ENCODE measurements at regions not wholly inside any gene's neighbourhood (a gene's known extent, or its start where the extent isn't known, plus 50 kb on each side); places are given as distances from the start of the nearest gene placed in this dataset.

DNA sequence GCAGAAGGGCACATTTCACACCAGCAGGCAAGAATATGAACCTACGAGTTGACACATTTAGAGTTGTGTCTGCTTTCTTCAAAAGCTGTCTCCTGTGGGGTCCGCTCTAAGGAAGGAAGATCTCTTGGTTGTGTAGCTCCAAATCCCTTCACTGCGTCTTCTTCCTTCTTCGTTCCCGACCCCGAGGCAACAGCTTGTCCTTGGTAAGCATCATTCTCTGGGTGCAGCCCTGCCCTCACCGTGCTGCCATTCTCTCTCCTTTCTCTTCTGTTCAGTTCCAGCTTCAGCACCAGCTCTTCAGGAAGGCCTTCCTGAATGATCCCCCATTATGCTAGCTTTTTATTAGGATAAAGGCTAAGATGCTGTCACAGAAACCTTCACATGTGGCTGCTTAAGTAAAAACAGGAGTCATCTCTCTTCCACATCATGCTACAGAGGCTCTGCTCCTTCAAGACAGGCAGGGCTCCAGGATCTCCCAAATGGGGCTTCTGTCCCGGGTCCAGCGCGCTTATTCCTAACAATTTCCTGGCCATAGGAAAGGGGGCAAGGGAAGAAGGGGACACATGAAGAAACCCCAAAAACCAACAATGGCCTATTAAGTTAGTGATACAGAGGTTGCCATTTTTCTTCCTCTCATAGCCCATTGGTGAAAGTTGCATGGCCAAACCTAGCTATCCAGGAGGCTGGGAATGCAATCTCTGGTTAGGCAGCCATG lies 52.2 kb upstream of the SHH start:
- no peak overlapping the region for H3K27ac ChIP-seq (ENCODE audit: low read depth, low read length)
- H3K4me3 ChIP-seq (ENCODE audit: low read length) = no peak overlapping the region
- WGBS = 96% methylated on average over 10 of the region's 10 CpGs
- no peaks in the 10 kb centered on the region for H3K36me3 ChIP-seq (ENCODE audit: insufficient read depth, low read length)
- 0 out of 2 replicates have a peak, but pooled peaks cover 4% of the 10 kb centered on the region for H3K9me3 ChIP-seq (ENCODE audit: insufficient read depth, low read depth, low read length)
- peaks cover under 1% of the 10 kb centered on the region; the same call in 1 of the 2 replicates for H3K27me3 ChIP-seq (ENCODE audit: insufficient read depth, low read length)
- no peaks in the 10 kb centered on the region for H3K4me1 ChIP-seq (ENCODE audit: insufficient read depth, low read length)
- no peak overlapping the region for H3K9ac ChIP-seq (ENCODE audit: low read depth, low read length)

DNA sequence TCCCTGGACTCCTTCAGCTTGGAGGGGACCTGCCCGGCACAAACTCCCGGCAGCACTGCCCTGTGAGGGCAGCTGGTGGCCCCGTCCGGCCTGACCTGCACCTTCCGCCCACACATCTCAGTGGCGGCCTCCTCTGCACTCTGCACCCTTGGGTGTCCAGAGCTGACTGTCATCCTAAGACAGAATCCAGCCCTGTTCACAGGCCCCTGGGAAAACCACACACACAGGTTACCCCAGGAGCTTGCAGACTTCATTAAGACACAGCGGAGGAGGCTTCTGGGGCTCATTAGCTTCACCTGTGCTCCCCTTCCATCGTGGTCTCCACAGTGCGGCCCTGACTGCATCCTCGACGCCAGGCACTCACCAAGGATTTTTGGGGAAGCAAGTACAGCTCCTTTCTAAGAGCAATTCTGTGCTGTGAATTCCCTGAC lies 51.5 kb upstream of the SHH start:
- Histone ChIP-seq H3K4me1 (ENCODE audit: insufficient read depth, low read length) (no peaks in the 10 kb centered on the region), H3K4me3 (ENCODE audit: low read length) (no peak overlapping the region), H3K9ac (ENCODE audit: low read depth, low read length) (no peak overlapping the region), H3K9me3 (ENCODE audit: insufficient read depth, low read depth, low read length) (no peaks in the 10 kb centered on the region), H3K36me3 (ENCODE audit: insufficient read depth, low read length) (no peaks in the 10 kb centered on the region), H3K27me3 (ENCODE audit: insufficient read depth, low read length) (peaks cover 4% of the 10 kb centered on the region; the same call in 1 of the 2 replicates), H3K27ac (ENCODE audit: low read depth, low read length) (no peak overlapping the region)
- WGBS = 95% methylated on average over 11 of the region's 11 CpGs

DNA sequence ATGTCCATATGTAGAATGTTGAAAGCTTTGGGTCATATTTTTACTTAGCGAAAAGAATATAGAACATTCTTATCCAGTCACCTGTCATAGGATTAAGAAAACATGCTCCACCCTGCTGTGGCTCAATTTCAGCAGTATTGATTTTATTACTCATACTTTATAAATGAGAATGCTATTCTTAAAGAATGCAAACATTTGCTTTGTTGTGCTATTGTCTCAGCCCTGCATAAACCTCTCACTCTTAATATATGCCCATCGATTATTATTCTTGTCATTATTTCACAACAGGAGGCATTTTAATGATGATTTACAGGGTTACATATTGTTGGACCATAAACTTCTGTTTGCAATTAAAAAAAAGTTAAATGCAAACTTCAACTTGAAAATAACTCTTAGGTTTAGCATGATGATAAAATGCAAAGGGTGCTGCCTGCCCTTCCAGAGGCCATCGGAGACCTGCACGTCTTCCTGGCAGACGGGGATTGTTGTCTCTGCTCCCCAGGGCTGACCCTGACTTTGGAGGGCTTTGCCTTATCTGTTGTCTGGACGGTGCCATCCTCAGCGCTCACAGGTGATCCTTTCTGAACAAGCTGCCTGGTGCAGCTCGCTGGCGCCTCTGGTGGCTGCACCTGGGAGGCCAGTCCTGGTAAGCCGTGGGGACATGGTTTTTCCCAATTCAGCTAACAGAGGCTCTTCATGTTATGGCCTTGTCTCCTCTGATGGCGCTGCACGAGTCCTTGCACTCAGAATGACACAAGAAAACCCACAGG lies 50.0 kb upstream of the SHH start:
- H3K36me3 ChIP-seq (ENCODE audit: insufficient read depth, low read length) = no peaks in the 10 kb centered on the region
- H3K9me3 ChIP-seq (ENCODE audit: insufficient read depth, low read depth, low read length) = no peaks in the 10 kb centered on the region
- peaks cover 4% of the 10 kb centered on the region; the same call in 1 of the 2 replicates for H3K27me3 ChIP-seq (ENCODE audit: insufficient read depth, low read length)
- 91% methylated on average over 11 of the region's 12 CpGs for WGBS
- no peaks in the 10 kb centered on the region for H3K4me1 ChIP-seq (ENCODE audit: insufficient read depth, low read length)
- no peak overlapping the region for H3K9ac ChIP-seq (ENCODE audit: low read depth, low read length)
- no peak overlapping the region for H3K27ac ChIP-seq (ENCODE audit: low read depth, low read length)
- H3K4me3 ChIP-seq (ENCODE audit: low read length) = no peak overlapping the region

Data from HUES64 (cell line).